Kidney (tissue), 13 donors: ENCODE measurements at regions not wholly inside any gene's neighbourhood (a gene's known extent, or its start where the extent isn't known, plus 50 kb on each side); places are given as distances from the start of the nearest gene placed in this dataset.

Experiments used
- DNase-seq, 5 donors: peaks; one replicate each; pipeline ENCODE4 v3.0.0-alpha.2; 2013 to 2020
- FAIRE-seq: peaks from 2 replicates; lab custom pipeline; 2012; peaks lifted over from hg19 to GRCh38; lab: Jason Lieb, UNC
- H3K27ac ChIP-seq, 2 donors: one replicate each; pipeline ENCODE4 v1.7.0; 2013; ENCODE audit warnings: low read depth in 2 of 2, low read length in 2 of 2, inconsistent platforms in 1 of 2
- H3K27me3 ChIP-seq: one replicate; pipeline ENCODE4 v1.7.1; 2013; ENCODE audit warnings: low read length, inconsistent platforms; ENCODE audit not compliant: control insufficient read depth, insufficient read depth
- H3K36me3 ChIP-seq, 3 donors: one replicate each; pipeline versions ENCODE4 v1.7.0 to v1.7.1; 2013; ENCODE audit warnings: low read length in 3 of 3, control low read depth in 1 of 3, inconsistent platforms in 1 of 3; ENCODE audit not compliant: insufficient read depth in 3 of 3, control insufficient read depth in 2 of 3
- H3K4me1 ChIP-seq, 3 donors: one replicate each; pipeline versions ENCODE4 v1.7.0 to v1.7.1; 2013; ENCODE audit warnings: low read length in 3 of 3, inconsistent platforms in 1 of 3, low read depth in 1 of 3; ENCODE audit not compliant: control insufficient read depth in 2 of 3, insufficient read depth in 2 of 3
- H3K4me3 ChIP-seq, 3 donors: one replicate each; pipeline versions ENCODE4 v1.7.0 to v1.8.1; 2013; ENCODE audit warnings: low read length in 3 of 3, control low read depth in 1 of 3, inconsistent platforms in 1 of 3
- H3K9ac ChIP-seq, 3 donors: one replicate each; pipeline versions ENCODE4 v1.7.0 to v1.7.1; 2013; ENCODE audit warnings: low read length in 3 of 3, control low read depth in 1 of 3, inconsistent platforms in 1 of 3
- H3K9me3 ChIP-seq, 3 donors: one replicate each; pipeline versions ENCODE4 v1.7.0 to v1.7.1; 2013; ENCODE audit warnings: low read length in 3 of 3, control low read depth in 1 of 3, inconsistent platforms in 1 of 3; ENCODE audit not compliant: control insufficient read depth in 2 of 3, insufficient read depth in 1 of 3
- CTCF ChIP-seq: IDR thresholded peaks from 3 replicates; pipeline ENCODE4 v1.5.1; 2012; ENCODE audit warnings: mild to moderate bottlenecking, moderate library complexity, borderline replicate concordance; ENCODE audit not compliant: insufficient read depth; ENCODE audit errors: extremely low read depth
- intact Hi-C: fragments of 100-400 bp; cut with DNase I; formaldehyde crosslinking; loops from one replicate; pipeline ENCODE4 v1.11.1; 2022
- donor health status: control.
- donor health status: control.
- donor health status: control.
- donor health status: control.
- donor health status: control.
- donor health status: DM: yes; HTN: yes; CAD: no.
- donor health status: Normal renal cell carcinoma (clear cell type).

- Histone ChIP-seq H3K27ac (no peak overlapping the region), H3K9ac (no peak overlapping the region), H3K4me1 (no peaks in the 10 kb centered on the region), H3K27me3 (no peaks in the 10 kb centered on the region), H3K36me3 (no peaks in the 10 kb centered on the region), H3K4me3 (no peak overlapping the region), H3K9me3 (no peaks in the 10 kb centered on the region)
- intact Hi-C loops: no loop called here
- DNase-seq (no peak), FAIRE-seq (no peak)
- no peak for TF ChIP-seq CTCF
These were observed 113.9 kb downstream of the MATN1 start for GRCh38 chr1:30609336-30609998.

DNA sequence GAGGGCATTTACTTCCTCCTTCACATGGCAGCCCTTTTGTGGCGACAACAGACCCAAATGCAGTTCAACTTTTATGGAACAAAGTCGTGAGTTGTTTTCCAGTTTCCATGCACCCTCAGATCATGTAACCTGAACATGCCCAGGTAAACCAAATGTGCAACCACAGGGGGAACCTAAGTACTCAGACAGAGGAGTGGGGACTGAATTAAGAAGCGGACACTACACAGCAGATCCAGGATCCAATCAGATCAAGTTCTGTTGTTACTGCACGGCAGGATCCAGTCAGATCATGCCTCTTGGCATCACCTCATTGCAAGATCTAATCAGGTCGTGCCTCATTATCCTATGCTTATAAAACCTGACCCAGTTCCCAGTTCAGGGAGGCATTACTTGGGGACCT, 115.7 kb downstream of the MATN1 start:
- no peak overlapping the region for H3K27ac ChIP-seq
- H3K9ac ChIP-seq: no peak overlapping the region
- TF ChIP-seq CTCF: no peak
- H3K4me3 ChIP-seq: no peak overlapping the region
- DNase-seq (no peak), FAIRE-seq (no peak)
- intact Hi-C loops: no loop called here
- H3K27me3 ChIP-seq: no peaks in the 10 kb centered on the region
- H3K4me1 ChIP-seq: no peaks in the 10 kb centered on the region
- no peaks in the 10 kb centered on the region for H3K9me3 ChIP-seq
- H3K36me3 ChIP-seq: no peaks in the 10 kb centered on the region

- H3K36me3 ChIP-seq: no peaks in the 10 kb centered on the region
- H3K4me1 ChIP-seq: no peaks in the 10 kb centered on the region
- DNase-seq (no peak), FAIRE-seq (no peak)
- H3K27ac ChIP-seq: no peak overlapping the region
- H3K27me3 ChIP-seq: no peaks in the 10 kb centered on the region
- H3K9me3 ChIP-seq: no peaks in the 10 kb centered on the region
- no peak overlapping the region for H3K4me3 ChIP-seq
- no peak overlapping the region for H3K9ac ChIP-seq
- TF ChIP-seq CTCF: no peak
- intact Hi-C loops: no loop called here
These were observed 117.2 kb downstream of the MATN1 start for GRCh38 chr1:30606166-30606565.

GRCh38 chr1:30605441-30605920, 117.9 kb downstream of the MATN1 start:
- no peaks in the 10 kb centered on the region for H3K27me3 ChIP-seq
- DNase-seq (no peak), FAIRE-seq (no peak)
- no peaks in the 10 kb centered on the region for H3K4me1 ChIP-seq
- intact Hi-C loops: no loop called here
- H3K27ac ChIP-seq: no peak overlapping the region
- no peaks in the 10 kb centered on the region for H3K9me3 ChIP-seq
- no peak for TF ChIP-seq CTCF
- H3K36me3 ChIP-seq: no peaks in the 10 kb centered on the region
- H3K4me3 ChIP-seq: no peak overlapping the region
- H3K9ac ChIP-seq: no peak overlapping the region
